GM23338 (cell line): ENCODE measurements at regions not wholly inside any gene's neighbourhood (a gene's known extent, or its start where the extent isn't known, plus 50 kb on each side); places are given as distances from the start of the nearest gene placed in this dataset.

Experiments used
- ATAC-seq: fragments of 200-7000 bp; cut with Tn5 transposase; 3 replicates; pipeline ENCODE4 v1.9.1; 2020
- DNase-seq: peaks from one replicate; pipeline ENCODE4 v3.0.0-alpha.2; 2015; ENCODE audit warnings: low spot score
- H2AFZ ChIP-seq: fragments of 200-600 bp; sonication (generic); 2 replicates; pipeline ENCODE4 v1.8.0; 2016; ENCODE audit warnings: antibody characterized with exemption, mild to moderate bottlenecking, moderate library complexity
- H3F3A ChIP-seq: fragments of 200-600 bp; sonication (generic); replicated peaks from 2 replicates; pipeline ENCODE4 v1.8.0; 2017; ENCODE audit warnings: antibody characterized with exemption, mixed run types, low read depth
- H3K27ac ChIP-seq: fragments of 200-600 bp; sonication (generic); 2 replicates; pipeline ENCODE4 v1.6.1; 2016; ENCODE audit warnings: low read depth
- H3K27me3 ChIP-seq: fragments of 200-600 bp; sonication (generic); 2 replicates; pipeline ENCODE4 v1.8.0; 2016; ENCODE audit warnings: mild to moderate bottlenecking, mixed run types, moderate library complexity; ENCODE audit not compliant: insufficient read depth
- H3K36me3 ChIP-seq: fragments of 200-600 bp; sonication (generic); 2 replicates; pipeline ENCODE4 v1.8.0; 2016; ENCODE audit warnings: mild to moderate bottlenecking; ENCODE audit not compliant: insufficient read depth
- H3K4me1 ChIP-seq: fragments of 200-600 bp; sonication (generic); 2 replicates; pipeline ENCODE4 v1.8.0; 2016; ENCODE audit warnings: mild to moderate bottlenecking, moderate library complexity; ENCODE audit not compliant: insufficient read depth
- H3K4me2 ChIP-seq: fragments of 200-600 bp; sonication (generic); 2 replicates; pipeline ENCODE4 v1.7.1; 2017; ENCODE audit warnings: mixed run types
- H3K4me3 ChIP-seq: fragments of 200-600 bp; sonication (generic); 2 replicates; pipeline ENCODE4 v1.6.1; 2016; ENCODE audit warnings: mixed run types
- H3K79me2 ChIP-seq: fragments of 200-600 bp; sonication (generic); replicated peaks from 2 replicates; pipeline ENCODE4 v1.8.0; 2017; ENCODE audit warnings: mild to moderate bottlenecking; ENCODE audit not compliant: insufficient read depth
- H3K9me2 ChIP-seq: fragments of 200-600 bp; sonication (generic); 2 replicates; pipeline ENCODE4 v1.8.0; 2017; ENCODE audit not compliant: insufficient read depth
- H4K20me1 ChIP-seq: fragments of 200-600 bp; sonication (generic); replicated peaks from 2 replicates; pipeline ENCODE4 v1.8.0; 2017; ENCODE audit warnings: mild to moderate bottlenecking; ENCODE audit not compliant: insufficient read depth
- H3K27ac Mint-ChIP-seq: 2 replicates; pipeline ENCODE4 v1.8.0; 2020; ENCODE audit warnings: inconsistent platforms, mild to moderate bottlenecking, moderate library complexity, mixed read lengths
- H3K27me3 Mint-ChIP-seq: 3 replicates; pipeline ENCODE4 v1.8.0; 2022; ENCODE audit warnings: low read depth, mild to moderate bottlenecking, moderate library complexity, mixed read lengths, inconsistent platforms; ENCODE audit not compliant: insufficient read depth, poor library complexity
- H3K36me3 Mint-ChIP-seq: 3 replicates; pipeline ENCODE4 v1.8.0; 2021; ENCODE audit warnings: low read depth, mild to moderate bottlenecking, inconsistent platforms, moderate library complexity, mixed read lengths
- H3K4me1 Mint-ChIP-seq: 3 replicates; pipeline ENCODE4 v1.8.0; 2020; ENCODE audit warnings: mild to moderate bottlenecking, inconsistent platforms, mixed read lengths
- H3K4me3 Mint-ChIP-seq: 3 replicates; pipeline ENCODE4 v1.8.0; 2021; ENCODE audit warnings: moderate library complexity, mild to moderate bottlenecking, inconsistent platforms, mixed read lengths
- H3K9me3 Mint-ChIP-seq: 3 replicates; pipeline ENCODE4 v1.8.0; 2020; ENCODE audit warnings: moderate library complexity, mild to moderate bottlenecking, inconsistent platforms, mixed read lengths
- CREB1 ChIP-seq: fragments of 250-450 bp; sonication (Bioruptor Pico); IDR thresholded peaks from 2 replicates; pipeline ENCODE4 v1.5.0; 2020; ENCODE audit warnings: low read depth, mild to moderate bottlenecking, moderate library complexity
- EZH2 ChIP-seq: fragments of 200-600 bp; sonication (generic); IDR thresholded peaks from one replicate; pipeline ENCODE4 v1.8.0; 2017; ENCODE audit warnings: antibody characterized with exemption, mild to moderate bottlenecking, low read depth; ENCODE audit not compliant: unreplicated experiment
- EZH2phosphoT487 ChIP-seq: fragments of 200-600 bp; sonication (generic); IDR thresholded peaks from one replicate; pipeline ENCODE4 v1.8.1; 2018; ENCODE audit warnings: antibody characterized with exemption; ENCODE audit not compliant: unreplicated experiment
- NANOG ChIP-seq: IDR thresholded peaks from 2 replicates; pipeline ENCODE4 v1.6.1; 2016; ENCODE audit warnings: antibody characterized with exemption, borderline replicate concordance
- POLR2AphosphoS5 ChIP-seq: IDR thresholded peaks from 2 replicates; pipeline ENCODE4 v1.6.1; 2016; ENCODE audit warnings: antibody characterized with exemption, low read depth
- ZNF114 ChIP-seq: fragments of 250-450 bp; sonication (Bioruptor Pico); IDR thresholded peaks from 2 replicates; pipeline ENCODE4 v1.5.0; 2020; ENCODE audit warnings: mild to moderate bottlenecking, moderate library complexity
- ZNF331 ChIP-seq: fragments of 250-450 bp; sonication (Bioruptor Pico); IDR thresholded peaks from 2 replicates; pipeline ENCODE4 v1.5.0; 2020; ENCODE audit warnings: low read depth, mild to moderate bottlenecking, moderate library complexity
- TF ChIP-seq, protein P1 (sequence below): IDR thresholded peaks from 2 replicates; pipeline ENCODE4 v1.6.1; 2016; ENCODE audit warnings: antibody characterized with exemption
- TF ChIP-seq, protein P2 (sequence below): IDR thresholded peaks from one replicate; pipeline ENCODE4 v1.6.1; 2018; ENCODE audit warnings: antibody characterized with exemption; ENCODE audit not compliant: unreplicated experiment
- TF ChIP-seq, protein P3 (sequence below), 2 experiments: fragments of 200-600 bp in 1 of 2; sonication (generic) in 1 of 2; conservative IDR thresholded peaks; 2 replicates each; pipeline versions ENCODE4 v1.5.1 to v1.6.1; 2016 to 2017; ENCODE audit warnings: antibody characterized with exemption in 2 of 2, low read depth in 2 of 2, mild to moderate bottlenecking in 2 of 2, moderate library complexity in 1 of 2

DNA sequence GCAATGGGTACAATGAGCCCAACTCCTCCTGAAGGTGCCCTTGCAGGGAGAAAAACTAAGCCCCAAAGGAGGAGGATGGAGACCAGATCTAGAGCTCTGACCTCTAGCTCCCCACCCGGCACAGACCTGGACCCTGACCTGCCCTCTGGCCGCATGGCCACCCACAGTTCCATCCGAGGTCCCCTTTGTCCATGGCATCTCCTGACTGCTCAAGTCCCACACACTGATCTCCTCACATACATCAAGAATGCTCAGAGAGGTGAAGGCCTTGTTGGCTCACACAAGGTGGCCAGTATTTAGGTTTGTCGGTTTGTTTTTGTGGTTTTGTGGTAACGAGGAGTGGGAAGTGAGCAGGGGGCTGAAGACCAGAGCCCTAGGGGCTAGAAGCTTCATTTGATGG is 423.5 kb upstream of the B3GAT1 start:
- H4K20me1 ChIP-seq: no peaks in the 10 kb centered on the region
- Mint-ChIP-seq H3K4me1 (no peaks in the 10 kb centered on the region), H3K4me3 (no peak overlapping the region), H3K9me3 (peaks cover 9% of the 10 kb centered on the region; the same call in 2 of the 3 replicates), H3K36me3 (no peaks in the 10 kb centered on the region), H3K27ac (no peak overlapping the region), H3K27me3 (peaks cover 7% of the 10 kb centered on the region)
- no peak overlapping the region for H3K4me2 ChIP-seq
- no peak overlapping the region for H3K27ac ChIP-seq
- DNase-seq (no peak), ATAC-seq (no peak)
- TF ChIP-seq, protein P1, sequence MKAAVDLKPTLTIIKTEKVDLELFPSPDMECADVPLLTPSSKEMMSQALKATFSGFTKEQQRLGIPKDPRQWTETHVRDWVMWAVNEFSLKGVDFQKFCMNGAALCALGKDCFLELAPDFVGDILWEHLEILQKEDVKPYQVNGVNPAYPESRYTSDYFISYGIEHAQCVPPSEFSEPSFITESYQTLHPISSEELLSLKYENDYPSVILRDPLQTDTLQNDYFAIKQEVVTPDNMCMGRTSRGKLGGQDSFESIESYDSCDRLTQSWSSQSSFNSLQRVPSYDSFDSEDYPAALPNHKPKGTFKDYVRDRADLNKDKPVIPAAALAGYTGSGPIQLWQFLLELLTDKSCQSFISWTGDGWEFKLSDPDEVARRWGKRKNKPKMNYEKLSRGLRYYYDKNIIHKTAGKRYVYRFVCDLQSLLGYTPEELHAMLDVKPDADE: no peak
- TF ChIP-seq EZH2phosphoT487 (no peak), NANOG (no peak), ZNF331 (CRISPR knock-in tag) (no peak), EZH2 (no peak), ZNF114 (CRISPR knock-in tag) (no peak), CREB1 (CRISPR knock-in tag) (no peak), POLR2AphosphoS5 (no peak)
- TF ChIP-seq, protein P2, sequence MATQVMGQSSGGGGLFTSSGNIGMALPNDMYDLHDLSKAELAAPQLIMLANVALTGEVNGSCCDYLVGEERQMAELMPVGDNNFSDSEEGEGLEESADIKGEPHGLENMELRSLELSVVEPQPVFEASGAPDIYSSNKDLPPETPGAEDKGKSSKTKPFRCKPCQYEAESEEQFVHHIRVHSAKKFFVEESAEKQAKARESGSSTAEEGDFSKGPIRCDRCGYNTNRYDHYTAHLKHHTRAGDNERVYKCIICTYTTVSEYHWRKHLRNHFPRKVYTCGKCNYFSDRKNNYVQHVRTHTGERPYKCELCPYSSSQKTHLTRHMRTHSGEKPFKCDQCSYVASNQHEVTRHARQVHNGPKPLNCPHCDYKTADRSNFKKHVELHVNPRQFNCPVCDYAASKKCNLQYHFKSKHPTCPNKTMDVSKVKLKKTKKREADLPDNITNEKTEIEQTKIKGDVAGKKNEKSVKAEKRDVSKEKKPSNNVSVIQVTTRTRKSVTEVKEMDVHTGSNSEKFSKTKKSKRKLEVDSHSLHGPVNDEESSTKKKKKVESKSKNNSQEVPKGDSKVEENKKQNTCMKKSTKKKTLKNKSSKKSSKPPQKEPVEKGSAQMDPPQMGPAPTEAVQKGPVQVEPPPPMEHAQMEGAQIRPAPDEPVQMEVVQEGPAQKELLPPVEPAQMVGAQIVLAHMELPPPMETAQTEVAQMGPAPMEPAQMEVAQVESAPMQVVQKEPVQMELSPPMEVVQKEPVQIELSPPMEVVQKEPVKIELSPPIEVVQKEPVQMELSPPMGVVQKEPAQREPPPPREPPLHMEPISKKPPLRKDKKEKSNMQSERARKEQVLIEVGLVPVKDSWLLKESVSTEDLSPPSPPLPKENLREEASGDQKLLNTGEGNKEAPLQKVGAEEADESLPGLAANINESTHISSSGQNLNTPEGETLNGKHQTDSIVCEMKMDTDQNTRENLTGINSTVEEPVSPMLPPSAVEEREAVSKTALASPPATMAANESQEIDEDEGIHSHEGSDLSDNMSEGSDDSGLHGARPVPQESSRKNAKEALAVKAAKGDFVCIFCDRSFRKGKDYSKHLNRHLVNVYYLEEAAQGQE: no peak
- TF ChIP-seq, protein P3, sequence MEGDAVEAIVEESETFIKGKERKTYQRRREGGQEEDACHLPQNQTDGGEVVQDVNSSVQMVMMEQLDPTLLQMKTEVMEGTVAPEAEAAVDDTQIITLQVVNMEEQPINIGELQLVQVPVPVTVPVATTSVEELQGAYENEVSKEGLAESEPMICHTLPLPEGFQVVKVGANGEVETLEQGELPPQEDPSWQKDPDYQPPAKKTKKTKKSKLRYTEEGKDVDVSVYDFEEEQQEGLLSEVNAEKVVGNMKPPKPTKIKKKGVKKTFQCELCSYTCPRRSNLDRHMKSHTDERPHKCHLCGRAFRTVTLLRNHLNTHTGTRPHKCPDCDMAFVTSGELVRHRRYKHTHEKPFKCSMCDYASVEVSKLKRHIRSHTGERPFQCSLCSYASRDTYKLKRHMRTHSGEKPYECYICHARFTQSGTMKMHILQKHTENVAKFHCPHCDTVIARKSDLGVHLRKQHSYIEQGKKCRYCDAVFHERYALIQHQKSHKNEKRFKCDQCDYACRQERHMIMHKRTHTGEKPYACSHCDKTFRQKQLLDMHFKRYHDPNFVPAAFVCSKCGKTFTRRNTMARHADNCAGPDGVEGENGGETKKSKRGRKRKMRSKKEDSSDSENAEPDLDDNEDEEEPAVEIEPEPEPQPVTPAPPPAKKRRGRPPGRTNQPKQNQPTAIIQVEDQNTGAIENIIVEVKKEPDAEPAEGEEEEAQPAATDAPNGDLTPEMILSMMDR (conservative IDR thresholded peaks at IDR 0.05; ENCODE audit: low read depth in 2 of 2): no peak
- no peak overlapping the region for H3K4me3 ChIP-seq
- H3K27me3 ChIP-seq: no peaks in the 10 kb centered on the region
- H3K4me1 ChIP-seq: no peaks in the 10 kb centered on the region
- no peaks in the 10 kb centered on the region for H3K79me2 ChIP-seq
- H2AFZ ChIP-seq: no peak overlapping the region
- no peaks in the 10 kb centered on the region for H3F3A ChIP-seq
- peaks cover 3% of the 10 kb centered on the region; the same call in 1 of the 2 replicates for H3K9me2 ChIP-seq
- H3K36me3 ChIP-seq: no peaks in the 10 kb centered on the region; the same call in 1 of the 2 replicates

DNA sequence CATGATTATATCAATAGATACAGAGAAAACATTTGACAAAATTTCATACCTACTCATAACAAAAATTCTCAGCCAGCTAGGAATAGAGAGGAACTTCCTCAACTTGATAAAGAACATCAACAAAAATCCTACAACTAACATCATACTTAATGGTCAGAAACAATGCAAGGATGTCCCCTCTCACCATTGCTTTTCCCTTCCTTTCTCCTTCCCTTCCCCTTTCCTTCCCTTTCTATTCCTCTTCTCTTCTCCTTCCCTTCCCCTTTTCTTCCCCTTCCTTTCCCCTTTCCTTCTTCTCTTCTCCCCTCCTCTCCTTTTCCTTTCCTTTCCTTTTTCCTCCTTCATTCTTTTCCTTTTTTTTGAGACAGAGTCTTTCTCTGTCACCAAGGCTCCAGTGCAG is 418.3 kb upstream of the B3GAT1 start:
- no peak overlapping the region for H3K4me2 ChIP-seq
- H3K9me2 ChIP-seq: peaks cover 6% of the 10 kb centered on the region; the same call in 1 of the 2 replicates
- no peak for TF ChIP-seq CREB1 (CRISPR knock-in tag)
- TF ChIP-seq ZNF114 (CRISPR knock-in tag): no peak
- H4K20me1 ChIP-seq: no peaks in the 10 kb centered on the region
- Mint-ChIP-seq H3K9me3 (peaks cover 16% of the 10 kb centered on the region; the same call in 2 of the 3 replicates), H3K36me3 (no peaks in the 10 kb centered on the region), H3K27ac (no peak overlapping the region), H3K4me1 (no peaks in the 10 kb centered on the region), H3K4me3 (no peak overlapping the region), H3K27me3 (peaks cover 4% of the 10 kb centered on the region)
- no peak overlapping the region for H3K4me3 ChIP-seq
- no peaks in the 10 kb centered on the region for H3K79me2 ChIP-seq
- H3K4me1 ChIP-seq: no peaks in the 10 kb centered on the region
- H3K27ac ChIP-seq: no peak overlapping the region
- H3F3A ChIP-seq: no peaks in the 10 kb centered on the region
- H3K27me3 ChIP-seq: no peaks in the 10 kb centered on the region
- DNase-seq (no peak), ATAC-seq (no peak)
- H2AFZ ChIP-seq: no peak overlapping the region
- H3K36me3 ChIP-seq: peaks cover 3% of the 10 kb centered on the region
